Right atrium auricular region (tissue), 2 donors: ENCODE measurements at regions not wholly inside any gene's neighbourhood (a gene's known extent, or its start where the extent isn't known, plus 50 kb on each side); places are given as distances from the start of the nearest gene placed in this dataset.

ENCODE experiments used
- DNase-seq: peaks from one replicate; pipeline ENCODE4 v3.0.0-alpha.2; 2019; ENCODE audit warnings: low spot score
- H3K27ac ChIP-seq, 2 donors: fragments of 200-600 bp; sonication (generic); 1 replicate in 1 of 2; 2 replicates in 1 of 2; pipeline ENCODE4 v1.5.1; 2016 to 2019
- H3K27me3 ChIP-seq, 2 donors: fragments of 200-600 bp; sonication (generic); one replicate each; pipeline versions ENCODE4 v1.5.1 to v1.6.0; 2017 to 2019
- H3K36me3 ChIP-seq: fragments of 200-600 bp; sonication (generic); one replicate; pipeline ENCODE4 v1.5.1; 2016
- H3K4me1 ChIP-seq, 2 donors: fragments of 200-600 bp; sonication (generic); one replicate each; pipeline versions ENCODE4 v1.5.1 to v1.6.0; 2017 to 2019
- H3K4me3 ChIP-seq, 2 donors: fragments of 200-600 bp; sonication (generic); 1 replicate in 1 of 2; 2 replicates in 1 of 2; pipeline ENCODE4 v1.5.1; 2017 to 2019; ENCODE audit warnings: mild to moderate bottlenecking in 1 of 2, moderate library complexity in 1 of 2
- H3K9me3 ChIP-seq, 2 donors: fragments of 200-600 bp; sonication (generic); one replicate each; pipeline ENCODE4 v1.5.1; 2019
- CTCF ChIP-seq, 2 donors: fragments of 200-600 bp; sonication (generic); IDR thresholded peaks; one replicate each; pipeline ENCODE4 v1.5.1; 2019; ENCODE audit warnings: antibody characterized with exemption in 2 of 2

DNA sequence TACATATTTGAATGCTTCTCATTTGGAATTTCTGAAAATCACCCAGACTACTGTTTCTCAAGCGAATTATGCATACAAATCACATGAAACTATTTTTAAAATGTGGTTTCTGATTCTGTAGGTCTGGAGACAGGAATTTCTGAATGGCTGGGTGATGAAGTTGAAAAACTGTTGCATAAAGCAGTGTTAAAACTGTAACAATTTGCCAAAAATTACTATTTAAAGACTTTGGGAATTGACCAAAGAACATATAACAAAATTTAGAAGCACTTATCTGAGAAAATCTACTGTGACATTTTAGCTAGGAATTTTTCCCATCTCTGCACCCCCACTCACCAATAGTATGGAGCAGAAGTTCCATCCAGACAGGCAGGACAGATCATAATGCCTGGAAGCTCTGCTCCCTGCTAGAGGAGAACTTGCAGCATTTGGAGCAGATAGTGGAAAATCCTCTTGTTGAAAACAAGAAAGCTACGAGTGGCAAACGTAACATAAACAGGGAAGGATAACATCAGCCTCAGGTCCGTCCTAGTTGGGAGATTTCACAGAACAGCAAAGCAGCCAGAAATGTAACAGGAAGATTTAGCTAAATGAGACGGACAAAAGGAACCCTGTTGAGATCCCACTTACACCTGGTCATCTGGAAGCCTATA is 132.3 kb upstream of the MCTP2 start:
- no peak overlapping the region for H3K4me3 ChIP-seq
- no peak overlapping the region for H3K27ac ChIP-seq
- TF ChIP-seq CTCF (IDR thresholded peaks at IDR 0.05), result no peak

DNA sequence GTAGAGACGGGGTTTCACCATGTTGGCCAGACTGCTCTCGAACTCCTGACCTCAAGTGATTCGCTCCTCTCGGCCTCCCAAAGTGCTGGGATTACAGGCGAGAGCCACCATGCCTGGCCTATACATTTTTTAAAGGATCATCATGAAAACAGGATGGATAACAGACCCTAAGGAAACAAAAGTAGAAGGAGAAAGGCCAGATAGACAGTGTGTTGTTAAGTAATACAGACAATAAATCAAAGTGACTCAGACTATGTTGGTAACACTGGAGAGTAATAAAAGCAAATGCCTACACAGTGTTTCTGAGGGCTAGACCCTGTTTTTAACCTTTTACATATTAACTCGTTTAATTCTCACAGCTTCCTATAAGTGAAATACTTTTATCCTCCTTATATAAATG is 133.8 kb upstream of the MCTP2 start:
- H3K4me3 ChIP-seq, result no peak overlapping the region
- TF ChIP-seq CTCF (IDR thresholded peaks at IDR 0.05), result no peak
- no peaks in the 10 kb centered on the region for H3K9me3 ChIP-seq
- no peak for DNase-seq
- no peaks in the 10 kb centered on the region for H3K4me1 ChIP-seq
- no peaks in the 10 kb centered on the region for H3K36me3 ChIP-seq
- H3K27ac ChIP-seq, result no peak overlapping the region
- H3K27me3 ChIP-seq, result no peaks in the 10 kb centered on the region

More for the DNA sequence above, 132.3 kb upstream of the MCTP2 start:
- H3K36me3 ChIP-seq, result no peaks in the 10 kb centered on the region
- no peaks in the 10 kb centered on the region for H3K27me3 ChIP-seq
- no peaks in the 10 kb centered on the region for H3K9me3 ChIP-seq
- DNase-seq, result no peak
- H3K4me1 ChIP-seq, result no peaks in the 10 kb centered on the region

DNA sequence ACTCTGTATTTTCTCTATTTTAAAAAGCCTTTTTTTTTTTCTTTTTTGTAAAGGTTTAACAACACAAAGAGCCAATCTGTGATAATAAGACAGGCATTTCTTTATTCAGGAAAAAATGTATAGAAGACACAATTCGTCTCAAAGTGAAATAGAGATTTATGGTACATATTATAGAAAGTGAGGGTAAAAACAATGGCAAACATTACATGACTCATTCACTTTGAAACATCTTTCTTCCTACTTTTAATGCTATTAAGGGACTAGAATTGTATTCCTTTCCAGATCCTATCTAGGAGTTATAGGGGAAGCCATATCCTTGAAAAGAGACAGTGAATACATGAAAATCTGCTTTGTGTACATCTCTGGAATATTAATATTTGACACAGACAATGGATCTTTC is 137.1 kb upstream of the MCTP2 start:
- Histone ChIP-seq H3K4me3 (no peak overlapping the region), H3K36me3 (no peaks in the 10 kb centered on the region), H3K4me1 (no peaks in the 10 kb centered on the region), H3K9me3 (no peaks in the 10 kb centered on the region), H3K27ac (no peak overlapping the region), H3K27me3 (no peaks in the 10 kb centered on the region)
- no peak for DNase-seq
- no peak for TF ChIP-seq CTCF (IDR thresholded peaks at IDR 0.05)

DNA sequence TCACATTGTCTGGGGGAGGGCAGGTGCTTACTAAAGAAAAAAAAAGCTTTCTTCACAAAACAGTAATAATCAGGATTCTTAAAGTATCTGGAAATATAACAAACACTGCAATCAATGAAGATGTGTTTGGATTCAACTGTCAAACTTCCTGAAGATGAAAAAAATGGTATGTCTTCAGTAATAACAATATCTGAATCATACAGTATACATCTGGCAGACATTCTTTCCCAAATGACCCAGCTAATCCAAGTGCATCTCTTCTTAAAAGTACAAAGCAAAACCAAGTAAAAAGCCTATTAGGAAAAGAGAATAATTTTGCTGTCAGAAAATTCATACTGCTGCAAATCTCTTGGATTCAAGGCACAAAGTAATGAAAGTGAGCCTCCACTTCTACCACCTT is 145.0 kb upstream of the MCTP2 start:
- Histone ChIP-seq H3K9me3 (no peaks in the 10 kb centered on the region), H3K27ac (no peak overlapping the region), H3K4me3 (no peak overlapping the region), H3K36me3 (no peaks in the 10 kb centered on the region), H3K4me1 (no peaks in the 10 kb centered on the region), H3K27me3 (no peaks in the 10 kb centered on the region)
- no peak for TF ChIP-seq CTCF (IDR thresholded peaks at IDR 0.05)
- no peak for DNase-seq

- DNase-seq, result no peak
- Histone ChIP-seq H3K27ac (no peak overlapping the region), H3K9me3 (no peaks in the 10 kb centered on the region), H3K27me3 (no peaks in the 10 kb centered on the region), H3K36me3 (no peaks in the 10 kb centered on the region), H3K4me3 (no peak overlapping the region), H3K4me1 (no peaks in the 10 kb centered on the region)
- no peak for TF ChIP-seq CTCF (IDR thresholded peaks at IDR 0.05)
Observed at GRCh38 chr15:94083467-94084052, 147.8 kb upstream of the MCTP2 start.

DNA sequence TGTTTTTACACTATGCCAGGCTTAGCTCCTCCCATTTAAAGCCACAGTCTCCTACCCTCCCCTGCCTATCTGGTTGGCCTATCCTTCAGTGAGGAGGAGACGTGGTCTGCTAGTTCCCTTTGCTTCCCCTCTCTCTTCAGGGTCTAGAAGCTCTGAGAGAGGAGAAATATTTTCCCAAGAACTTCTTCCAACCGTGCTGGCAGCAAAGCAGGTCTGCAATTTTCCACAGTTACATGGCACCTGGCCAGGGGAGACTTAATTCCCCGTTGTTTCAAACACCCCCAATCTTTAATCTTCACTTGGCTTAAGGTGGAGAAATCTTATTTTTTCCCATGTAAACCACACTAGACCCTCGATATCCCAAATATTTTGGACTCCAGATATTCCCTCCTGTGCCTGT is 149.5 kb upstream of the MCTP2 start:
- H3K4me1 ChIP-seq, result no peaks in the 10 kb centered on the region

More for the DNA sequence above, 149.5 kb upstream of the MCTP2 start:
- Histone ChIP-seq H3K27me3 (no peaks in the 10 kb centered on the region), H3K36me3 (no peaks in the 10 kb centered on the region), H3K4me3 (no peak overlapping the region), H3K27ac (no peak overlapping the region), H3K9me3 (no peaks in the 10 kb centered on the region)
- TF ChIP-seq CTCF (IDR thresholded peaks at IDR 0.05), result no peak
- DNase-seq, result no peak
